Heart left ventricle (tissue), 16 donors: ENCODE measurements at regions not wholly inside any gene's neighbourhood (a gene's known extent, or its start where the extent isn't known, plus 50 kb on each side); places are given as distances from the start of the nearest gene placed in this dataset.
A peak's percentile ranks its signal among the peaks of the same experiment; 100 is the strongest.

ENCODE experiments used
- ATAC-seq, 4 donors: fragments of 200-7000 bp; cut with Tn5 transposase; one replicate each; pipeline ENCODE4 v1.9.1; 2020 to 2022; ENCODE audit warnings: moderate library complexity in 4 of 4, mild to moderate bottlenecking in 3 of 4, moderate number of reproducible peaks in 1 of 4
- DNase-seq, 5 donors: peaks; one replicate each; pipeline ENCODE4 v3.0.0-alpha.2; 2020
- H3K27ac ChIP-seq, 12 donors: fragments of 200-600 bp; sonication (generic) in 4 of 12; one replicate each; pipeline versions ENCODE4 v1.5.0 to v1.8.0; 2016 to 2022; ENCODE audit warnings: mild to moderate bottlenecking in 2 of 12
- H3K27me3 ChIP-seq, 9 donors: fragments of 200-600 bp; sonication (generic) in 2 of 9; one replicate each; pipeline versions ENCODE4 v1.5.1 to v1.8.0; 2016 to 2022; ENCODE audit warnings: mild to moderate bottlenecking in 3 of 9
- H3K36me3 ChIP-seq, 9 donors: fragments of 200-600 bp; sonication (generic) in 2 of 9; one replicate each; pipeline versions ENCODE4 v1.5.0 to v1.8.0; 2018 to 2022; ENCODE audit warnings: mild to moderate bottlenecking in 2 of 9
- H3K4me1 ChIP-seq, 12 donors: fragments of 200-600 bp; sonication (generic) in 4 of 12; one replicate each; pipeline versions ENCODE4 v1.5.0 to v1.8.0; 2016 to 2022; ENCODE audit warnings: mild to moderate bottlenecking in 3 of 12
- H3K4me3 ChIP-seq, 12 donors: fragments of 200-600 bp; sonication (generic) in 4 of 12; one replicate each; pipeline versions ENCODE4 v1.5.0 to v1.8.0; 2017 to 2022; ENCODE audit warnings: mild to moderate bottlenecking in 9 of 12, moderate library complexity in 4 of 12
- H3K9me3 ChIP-seq, 12 donors: fragments of 200-600 bp; sonication (generic) in 4 of 12; one replicate each; pipeline versions ENCODE4 v1.5.0 to v1.8.0; 2016 to 2022; ENCODE audit warnings: mild to moderate bottlenecking in 1 of 12
- POLR2A ChIP-seq, 2 donors: fragments of 450-650 bp; IDR thresholded peaks; one replicate each; pipeline ENCODE4 v1.6.1; 2017; ENCODE audit warnings: antibody characterized with exemption in 2 of 2, mild to moderate bottlenecking in 2 of 2, moderate library complexity in 2 of 2
- WGBS, 4 donors: extraction: QIAGEN DNeasy Blood & Tissue Kit in 2 of 4; methylation state at CpG; one replicate each; pipeline versions ENCODE4 v1.1.5 to v1.1.7; 2013 to 2018; 5-methylcytosine and 5-hydroxymethylcytosine counted together
- intact Hi-C, 10 donors: fragments of 100-400 bp; cut with DNase I; formaldehyde crosslinking; loops; one replicate each; pipeline versions ENCODE4 v1.11.1 to v1.14.2; 2022
- TF ChIP-seq, protein P1 (sequence below), 12 donors: fragments of 200-600 bp; sonication (generic) in 4 of 12; IDR thresholded peaks; one replicate each; pipeline versions ENCODE4 v1.5.0 to v1.8.0; 2018 to 2022; ENCODE audit warnings: antibody characterized with exemption in 12 of 12, mild to moderate bottlenecking in 5 of 12
- donor health status: ischemic (EF 13 %, LVEDD 7.1; RV severe dilation, severe dysfunction).
- donor health status: healthy with polysubstance abuse.
- donor health status: DM: no; HTN: yes; CAD: no.
- donor health status: DM: no; HTN: no; CAD: no.
- donor health status: ischemic (EF 25% LVEDD 6.9; RV normal size, moderate dysfunction).
- donor health status: ischemic (EF 25% LVEDD 5.7; RV mildly dilated, moderate dysfunction).
- donor health status: healthy.
- donor health status: DM: yes; HTN: yes; CAD: no.
- donor health status: ischemic (EF 35%, LVEDD 5.7; RV mildly dilated, moderate dysfunction).
- donor health status: nonischemic (EF 11% LVEDD 7.7; RV severe dilation, severe dysfunction).
- donor health status: DM: yes; HTN: yes; CAD: no.
- donor health status: PGD.
- donor health status: ischemic (EF 29% LVEDD 5.4; RV normal size, mild dysfunction).
- donor health status: nonischemic (EF 23%, LVEDD 6.1; RV moderate dilation, normal function).

GRCh38 chr9:85142968-85143367 lies 473.4 kb downstream of the NTRK2 start:
- ATAC-seq (no peak), DNase-seq (no peak)
- Histone ChIP-seq H3K27me3 (no peaks in the 10 kb centered on the region), H3K36me3 (no peaks in the 10 kb centered on the region), H3K4me1 (no peaks in the 10 kb centered on the region), H3K27ac (no peak overlapping the region), H3K9me3 (no peaks in the 10 kb centered on the region), H3K4me3 (no peak overlapping the region)
- 77 to 93% (median 89%) methylated on average over 1 of the region's 1 CpG for WGBS, 4 donors
- intact Hi-C loops = loop anchor here in 8 of 10 donors (5.0 to 10.0 kb wide), 4 partner anchors 438 to 748 kb away; no protein-coding TSS in a partner anchor
- TF ChIP-seq, protein P1, sequence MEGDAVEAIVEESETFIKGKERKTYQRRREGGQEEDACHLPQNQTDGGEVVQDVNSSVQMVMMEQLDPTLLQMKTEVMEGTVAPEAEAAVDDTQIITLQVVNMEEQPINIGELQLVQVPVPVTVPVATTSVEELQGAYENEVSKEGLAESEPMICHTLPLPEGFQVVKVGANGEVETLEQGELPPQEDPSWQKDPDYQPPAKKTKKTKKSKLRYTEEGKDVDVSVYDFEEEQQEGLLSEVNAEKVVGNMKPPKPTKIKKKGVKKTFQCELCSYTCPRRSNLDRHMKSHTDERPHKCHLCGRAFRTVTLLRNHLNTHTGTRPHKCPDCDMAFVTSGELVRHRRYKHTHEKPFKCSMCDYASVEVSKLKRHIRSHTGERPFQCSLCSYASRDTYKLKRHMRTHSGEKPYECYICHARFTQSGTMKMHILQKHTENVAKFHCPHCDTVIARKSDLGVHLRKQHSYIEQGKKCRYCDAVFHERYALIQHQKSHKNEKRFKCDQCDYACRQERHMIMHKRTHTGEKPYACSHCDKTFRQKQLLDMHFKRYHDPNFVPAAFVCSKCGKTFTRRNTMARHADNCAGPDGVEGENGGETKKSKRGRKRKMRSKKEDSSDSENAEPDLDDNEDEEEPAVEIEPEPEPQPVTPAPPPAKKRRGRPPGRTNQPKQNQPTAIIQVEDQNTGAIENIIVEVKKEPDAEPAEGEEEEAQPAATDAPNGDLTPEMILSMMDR (IDR thresholded peaks at IDR 0.05) = peak in 11 of 12 donors; percentile 20 to 54 (median 37)
- TF ChIP-seq POLR2A (IDR thresholded peaks at IDR 0.05) = no peak

DNA sequence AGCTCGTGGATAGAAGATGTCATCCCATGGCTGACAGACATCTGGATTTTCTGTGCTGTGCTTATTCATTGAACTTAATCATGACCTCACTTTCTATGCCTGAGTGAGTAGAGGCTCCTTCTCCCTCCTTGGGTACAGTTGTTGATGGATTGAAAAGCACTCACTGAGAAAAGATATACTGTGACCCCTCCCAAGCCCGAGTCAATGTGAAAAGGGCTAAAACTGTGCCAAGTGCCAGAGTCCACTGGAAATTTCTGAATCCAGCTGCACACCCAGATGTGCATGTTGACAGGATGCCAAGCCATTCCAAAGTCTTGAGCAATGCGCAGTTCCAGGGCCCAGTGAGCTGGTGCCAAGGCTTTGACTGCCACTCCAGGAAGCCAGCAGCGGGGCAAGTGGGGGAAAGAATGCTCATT lies 473.0 kb downstream of the NTRK2 start:
- no peaks in the 10 kb centered on the region for H3K4me1 ChIP-seq
- ATAC-seq = no peak
- TF ChIP-seq POLR2A (IDR thresholded peaks at IDR 0.05) = no peak
- TF ChIP-seq, protein P1 (IDR thresholded peaks at IDR 0.05) = no peak
- H3K36me3 ChIP-seq = no peaks in the 10 kb centered on the region
- H3K27ac ChIP-seq = no peak overlapping the region
- no peaks in the 10 kb centered on the region for H3K9me3 ChIP-seq
- no peak overlapping the region for H3K4me3 ChIP-seq
- DNase-seq = peak in 3 of 5 donors; percentile 16 to 55 (median 24)
- intact Hi-C loops = loop anchor here in 8 of 10 donors (5.0 to 10.0 kb wide), 4 partner anchors 438 to 748 kb away; no protein-coding TSS in a partner anchor
- 66 to 83% (median 73%) methylated on average over 4 of the region's 4 CpGs for WGBS, 4 donors
- no peaks in the 10 kb centered on the region for H3K27me3 ChIP-seq

GRCh38 chr9:85137696-85138095 lies 468.2 kb downstream of the NTRK2 start:
- H3K9me3 ChIP-seq = peaks cover 0 to 2% (median 0%) of the 10 kb centered on the region in 12 donors
- no peak overlapping the region for H3K4me3 ChIP-seq
- TF ChIP-seq, protein P1 (IDR thresholded peaks at IDR 0.05) = no peak
- no peak for TF ChIP-seq POLR2A (IDR thresholded peaks at IDR 0.05)
- ATAC-seq (no peak), DNase-seq (no peak)
- WGBS, 4 donors = 74 to 87% (median 83%) methylated on average over 5 of the region's 5 CpGs
- H3K27me3 ChIP-seq = no peaks in the 10 kb centered on the region
- no peaks in the 10 kb centered on the region for H3K36me3 ChIP-seq
- H3K27ac ChIP-seq = no peak overlapping the region
- intact Hi-C loops = no loop called here
- no peaks in the 10 kb centered on the region for H3K4me1 ChIP-seq

DNA sequence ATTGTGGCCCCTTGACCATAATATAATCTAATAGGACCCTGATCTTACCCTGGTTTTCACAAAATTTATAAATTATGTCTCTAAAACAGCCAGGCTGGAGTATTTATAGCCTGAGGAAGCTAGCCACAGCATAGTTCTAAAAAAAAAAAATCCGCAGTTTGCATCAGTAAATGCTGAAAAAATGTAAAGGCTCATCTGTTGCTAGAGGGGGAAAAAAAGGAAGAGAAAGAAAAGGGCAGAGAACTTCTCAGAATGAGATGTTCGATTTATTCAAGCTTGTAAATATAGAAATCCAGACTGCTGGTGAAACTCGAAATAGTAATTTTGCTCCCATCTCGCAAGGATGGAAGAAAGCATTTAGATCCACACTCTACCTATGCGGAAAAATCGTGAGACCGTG lies 467.5 kb downstream of the NTRK2 start:
- ATAC-seq (no peak), DNase-seq (no peak)
- H3K27me3 ChIP-seq = no peaks in the 10 kb centered on the region
- no peak overlapping the region for H3K4me3 ChIP-seq
- no peak overlapping the region for H3K27ac ChIP-seq
- peaks cover 0 to 2% (median 0%) of the 10 kb centered on the region in 12 donors for H3K9me3 ChIP-seq
- intact Hi-C loops = no loop called here
- 89 to 94% (median 91%) methylated on average over 7 of the region's 7 CpGs for WGBS, 4 donors
- TF ChIP-seq, protein P1 (IDR thresholded peaks at IDR 0.05) = no peak
- no peak for TF ChIP-seq POLR2A (IDR thresholded peaks at IDR 0.05)
- H3K4me1 ChIP-seq = no peaks in the 10 kb centered on the region
- H3K36me3 ChIP-seq = no peaks in the 10 kb centered on the region
